Anterior cingulate cortex (tissue), 58 donors: ENCODE measurements at regions not wholly inside any gene's neighbourhood (a gene's known extent, or its start where the extent isn't known, plus 50 kb on each side); places are given as distances from the start of the nearest gene placed in this dataset.
"Not testable (repeated sequence)": the region's sequence is repeated elsewhere in the genome, so short reads cannot be mapped to it uniquely, and the experiment has no call there.

Experiments
- DNase-seq, 58 donors: peaks; one replicate each; lab custom pipeline; 2025; lab: John Stamatoyannopoulos, UW

DNA sequence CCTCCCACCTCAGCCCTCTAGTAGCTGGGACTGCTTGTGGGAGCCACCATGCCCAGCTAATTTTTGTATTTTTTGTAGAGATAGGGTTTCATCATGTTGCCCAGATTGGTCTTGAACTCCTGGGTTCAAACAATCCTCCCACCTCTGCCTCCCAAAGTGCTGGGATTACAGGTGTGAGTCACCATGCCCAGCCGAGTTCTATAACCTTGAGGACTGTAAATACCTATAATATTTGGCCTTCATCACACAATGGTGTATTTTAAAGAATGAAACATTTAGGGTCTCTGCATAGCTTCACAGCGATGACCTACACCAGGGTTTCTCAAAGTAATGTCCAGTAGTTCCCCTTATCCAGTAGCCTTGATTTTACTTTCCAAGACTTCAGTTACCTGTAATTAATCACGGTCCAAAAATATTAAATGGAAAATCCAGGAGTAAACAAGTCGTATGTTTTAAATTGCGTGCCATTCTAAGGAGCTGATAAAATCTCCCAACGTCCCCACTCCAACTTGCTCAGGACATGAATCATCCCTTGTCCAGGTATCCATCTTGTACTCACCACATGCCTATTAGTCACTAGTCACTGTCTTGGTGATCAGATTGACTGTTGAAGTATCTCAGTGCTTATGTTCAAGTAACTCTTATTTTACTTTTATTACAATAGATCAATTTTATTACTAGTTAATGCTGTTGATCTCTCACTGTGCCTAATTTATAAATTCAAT lies 368.2 kb downstream of the BTG1 start:
- no peak for DNase-seq

DNA sequence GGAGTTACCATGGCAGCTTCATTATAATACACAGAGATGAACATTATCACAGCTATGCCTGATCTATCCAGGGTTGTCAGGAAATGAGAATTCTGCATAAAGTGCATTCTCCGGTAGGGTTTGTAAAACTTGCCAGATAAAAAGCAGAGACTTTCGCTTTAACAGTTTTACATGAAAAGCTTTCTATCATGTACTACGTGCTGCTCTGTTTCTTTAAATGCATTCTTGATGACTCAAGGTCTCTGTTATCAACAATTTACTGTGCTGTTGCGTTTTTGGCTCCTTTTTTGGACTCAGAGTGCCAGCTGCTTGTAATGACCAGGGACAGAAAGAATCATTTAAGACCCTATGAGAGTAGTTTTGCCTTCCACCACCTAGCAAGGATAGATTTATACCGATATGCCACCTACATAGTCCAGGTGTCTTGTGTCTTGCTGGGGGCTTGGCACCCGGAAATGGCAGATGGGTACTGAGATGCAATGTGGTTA lies 371.2 kb downstream of the BTG1 start:
- no peak for DNase-seq

DNA sequence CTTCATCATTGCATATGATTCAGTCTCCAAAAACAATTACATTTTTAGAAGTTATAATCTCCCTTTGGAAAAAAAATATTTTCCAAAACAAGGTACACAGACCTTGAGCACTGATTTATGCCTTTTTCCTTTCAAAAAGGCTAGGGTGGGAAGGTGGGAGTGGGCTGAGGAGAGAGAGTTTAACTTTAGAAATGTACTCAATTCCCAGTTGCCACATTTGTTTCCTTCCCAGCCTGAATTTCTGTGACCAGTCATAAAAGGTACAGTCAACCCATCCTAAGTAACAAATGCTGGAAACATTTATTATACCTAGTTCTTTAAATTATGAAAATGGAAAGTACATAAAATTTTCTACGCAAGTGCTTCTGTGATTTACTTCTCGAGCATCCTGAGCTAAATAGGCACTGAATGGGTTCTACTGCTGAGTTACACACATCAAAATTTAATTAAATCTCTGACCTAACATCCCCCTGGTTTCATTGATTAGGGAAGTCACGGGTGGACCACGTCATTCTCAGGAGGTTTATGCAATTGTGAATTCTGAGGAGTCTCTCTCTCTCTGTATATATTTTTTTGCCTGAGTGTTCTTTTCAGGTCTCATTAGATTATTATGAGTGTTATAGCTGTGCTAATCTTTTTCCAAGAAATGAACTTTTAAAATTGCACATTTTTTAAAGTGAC lies 371.8 kb downstream of the BTG1 start:
- DNase-seq: no peak

DNA sequence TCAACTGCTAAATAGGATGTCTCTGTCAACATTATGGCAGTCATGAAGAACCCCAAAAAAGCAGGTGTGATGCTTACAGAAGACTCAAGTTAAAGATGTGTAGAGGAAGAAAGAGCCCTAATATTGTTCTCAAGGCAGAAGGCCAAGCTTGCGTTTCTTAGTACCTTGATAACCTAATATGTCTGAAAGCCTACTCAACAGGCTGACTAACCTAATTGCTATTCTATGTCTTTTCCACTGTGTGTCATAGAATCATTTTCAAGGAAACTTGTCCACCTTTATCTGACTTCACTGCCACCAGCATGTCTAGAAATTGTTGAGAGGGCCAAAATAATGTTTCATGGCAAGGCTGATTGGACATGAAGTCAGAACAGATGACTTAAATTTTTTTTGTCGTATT lies 373.2 kb downstream of the BTG1 start:
- no peak for DNase-seq

DNA sequence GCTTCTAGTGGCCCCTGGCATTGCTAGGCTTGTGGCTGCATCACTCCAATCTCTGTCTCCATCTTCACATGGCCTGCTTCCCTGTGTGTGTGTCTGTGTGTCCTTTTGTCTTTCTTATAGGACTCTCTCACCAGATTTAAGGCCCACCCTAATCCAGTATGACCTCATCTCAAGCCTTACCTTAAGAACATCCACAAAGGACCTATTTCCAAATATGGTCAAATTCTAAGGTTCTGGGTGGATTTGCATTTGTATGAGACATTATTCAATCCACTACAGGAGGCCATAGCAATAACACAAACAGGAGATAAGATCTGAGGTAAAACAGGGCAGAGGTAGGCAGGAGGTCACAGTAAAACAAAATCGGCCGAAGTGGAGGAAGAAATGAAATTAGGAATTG lies 375.9 kb downstream of the BTG1 start:
- DNase-seq: no peak

DNA sequence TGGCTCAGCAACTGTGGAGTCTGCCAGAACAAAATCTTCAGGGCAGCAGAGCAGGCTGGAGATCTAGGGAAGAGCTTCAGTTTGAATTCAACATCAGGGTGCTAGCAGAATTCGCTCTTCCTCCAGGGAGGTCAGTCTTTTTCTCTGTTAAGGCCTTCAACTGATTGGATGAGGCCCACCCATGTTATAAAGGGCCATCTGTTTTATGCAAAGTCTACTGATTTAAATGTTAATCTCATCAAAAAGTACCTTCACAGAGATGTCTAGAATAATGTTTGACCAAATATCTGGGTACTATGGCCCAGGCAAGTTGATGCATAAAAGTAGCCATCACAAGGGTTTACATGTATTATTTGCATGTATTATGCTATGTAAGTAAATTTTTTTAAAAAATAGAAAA lies 378.4 kb downstream of the BTG1 start:
- no peak for DNase-seq

DNA sequence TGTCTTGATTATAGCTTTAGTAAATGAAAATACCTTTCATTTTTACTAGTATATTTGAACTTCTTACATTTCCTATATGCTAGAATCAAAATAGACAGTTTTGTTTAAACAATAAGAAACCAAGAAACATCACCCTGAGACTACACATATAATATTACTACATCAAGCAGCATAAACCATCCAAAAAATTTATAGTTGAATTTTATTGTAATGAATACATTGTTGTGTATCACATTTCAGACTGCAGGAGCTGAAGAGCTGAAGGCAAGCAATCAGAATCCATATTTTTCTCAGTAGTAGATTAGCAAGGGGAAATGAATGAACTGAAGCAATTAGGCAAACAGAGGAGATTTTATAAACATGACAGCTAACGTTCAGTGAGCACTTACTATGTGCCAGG lies 379.2 kb downstream of the BTG1 start:
- no peak for DNase-seq

DNA sequence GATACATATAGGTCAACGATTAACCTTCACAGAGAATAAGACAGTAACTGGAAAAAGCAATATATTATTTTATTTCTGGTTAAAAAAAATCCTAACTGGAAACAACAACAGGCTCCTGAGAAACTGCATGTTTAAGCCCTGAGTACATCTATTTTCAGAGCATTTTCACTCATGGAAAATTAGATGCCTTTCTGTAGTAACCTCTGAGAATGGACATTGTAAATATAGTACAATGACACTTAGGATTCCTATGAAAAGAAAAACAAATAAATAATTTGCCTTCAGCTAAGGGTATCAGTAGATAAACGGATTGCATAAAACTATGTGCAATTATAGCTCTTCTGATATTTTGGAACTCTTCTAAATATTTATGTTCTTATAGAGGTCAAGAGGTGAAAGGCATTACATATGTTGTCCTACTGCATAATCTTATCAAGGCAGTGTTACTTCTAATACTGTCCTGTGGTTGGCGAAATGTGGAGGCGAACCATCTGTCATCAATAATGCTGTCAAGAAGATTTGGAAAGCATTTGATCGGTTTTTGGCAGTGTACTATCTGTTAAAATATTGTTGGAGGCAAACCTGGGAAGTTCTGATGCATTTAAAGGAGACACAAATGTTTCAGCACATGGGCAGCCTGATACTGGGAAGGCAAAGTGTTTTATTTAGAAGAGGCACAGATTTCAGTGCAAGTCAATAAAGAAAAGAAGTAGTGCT lies 381.8 kb downstream of the BTG1 start:
- DNase-seq: peak in 6 of 58 donors; percentile 1 to 23 (median 8)

DNA sequence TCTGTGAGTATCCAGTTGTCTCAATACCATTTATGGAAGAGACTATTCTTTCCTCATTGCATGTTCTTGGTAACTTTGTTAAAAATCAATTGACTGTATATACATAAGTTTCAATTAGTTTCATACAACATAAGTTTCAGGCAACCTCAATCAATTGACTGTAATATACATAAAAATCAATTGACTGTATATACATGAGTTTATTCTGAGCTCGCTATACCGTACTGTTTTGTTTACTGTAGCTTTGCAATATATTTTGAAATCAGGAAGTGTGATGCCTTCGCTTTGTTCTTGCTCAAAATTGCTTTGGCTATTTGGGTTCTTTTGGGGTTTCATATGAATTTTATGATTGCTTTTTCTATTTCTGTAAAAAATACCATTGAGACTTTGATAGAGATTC lies 392.0 kb downstream of the BTG1 start:
- DNase-seq: no peak

DNA sequence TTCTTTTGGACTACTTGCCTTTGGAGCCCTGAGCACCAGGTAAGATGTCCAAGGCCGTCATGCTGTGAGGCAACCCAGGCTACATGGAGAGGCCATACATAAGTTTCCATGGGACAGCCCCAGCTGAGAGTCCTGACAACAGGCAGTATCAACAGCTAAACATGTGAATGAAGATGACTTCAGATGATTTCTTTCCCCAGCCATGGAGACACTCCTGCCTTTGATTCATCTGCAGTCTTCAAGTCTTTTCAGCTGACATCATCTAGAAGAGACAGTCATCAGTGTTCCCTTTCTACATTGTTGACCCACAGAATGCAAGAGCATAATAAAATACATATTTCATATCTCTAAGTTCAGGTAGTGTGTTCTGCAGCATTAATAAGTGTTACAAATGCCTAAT lies 398.7 kb downstream of the BTG1 start:
- no peak for DNase-seq

DNA sequence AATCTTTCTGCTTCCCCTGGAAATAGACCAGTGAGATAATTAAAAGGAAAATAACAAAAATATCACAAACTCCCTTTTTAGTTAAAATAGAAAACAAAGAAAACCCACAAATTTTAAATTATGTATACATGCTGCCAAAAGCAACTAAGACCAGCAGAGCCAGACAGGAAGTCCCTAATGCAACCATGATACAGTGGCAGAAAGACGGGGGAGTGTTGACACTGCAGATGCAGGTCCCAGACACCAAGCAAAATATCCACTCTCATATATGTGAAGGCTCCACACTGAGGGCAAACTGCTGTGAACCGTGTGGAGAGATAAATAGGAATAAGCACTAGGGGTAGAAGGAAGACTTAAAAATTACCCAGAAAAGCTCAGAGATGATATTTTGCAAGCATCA lies 401.0 kb downstream of the BTG1 start:
- DNase-seq: no peak

DNA sequence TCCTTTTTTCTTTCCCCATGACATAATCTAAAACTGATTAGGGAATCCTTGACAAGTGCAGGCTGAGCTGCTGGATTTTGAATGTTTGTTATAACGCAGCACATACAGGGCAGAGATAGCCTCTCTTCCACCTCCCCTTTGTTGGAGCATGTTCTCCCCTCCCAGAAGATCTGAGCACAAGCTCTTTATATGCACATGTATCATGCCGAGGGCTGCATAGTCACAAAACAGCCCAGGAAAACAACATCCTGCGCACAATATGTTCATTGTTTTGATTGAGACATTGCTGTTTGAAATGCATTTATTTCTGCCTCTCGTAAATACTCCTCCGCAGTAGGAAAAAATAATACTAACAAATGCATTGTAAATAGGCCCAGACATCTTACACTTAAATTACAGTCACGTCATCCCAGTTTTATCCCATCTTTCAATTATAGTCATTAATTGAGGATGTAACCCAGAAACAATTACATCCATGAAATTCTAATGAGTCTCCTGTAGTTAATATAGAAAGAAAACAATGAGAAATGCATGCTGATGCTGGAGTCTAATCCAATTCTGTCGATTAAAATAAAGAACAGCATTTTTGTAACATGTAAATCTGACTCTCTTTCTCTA lies 401.8 kb downstream of the BTG1 start:
- peak in 1 of 58 donors; percentile 7 for DNase-seq

DNA sequence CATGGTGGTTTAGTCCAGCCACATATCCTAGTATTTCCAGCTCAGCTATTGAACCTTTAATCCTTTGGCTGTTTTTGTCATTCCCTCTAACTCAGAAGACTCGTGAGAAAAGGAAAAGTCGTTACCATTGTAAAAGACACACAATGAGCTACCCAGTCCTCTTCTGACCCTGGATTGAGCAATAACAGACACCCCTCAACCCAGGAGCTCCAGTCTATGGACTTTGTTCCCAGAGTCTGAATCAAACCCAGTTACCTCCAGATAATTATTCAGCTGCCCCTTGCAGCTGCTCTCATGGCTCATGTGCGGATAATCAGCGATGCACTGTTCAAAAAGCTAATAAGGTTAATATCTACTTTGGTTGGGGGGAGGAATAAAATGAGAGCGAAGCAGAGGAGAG lies 402.4 kb downstream of the BTG1 start:
- DNase-seq: no peak

DNA sequence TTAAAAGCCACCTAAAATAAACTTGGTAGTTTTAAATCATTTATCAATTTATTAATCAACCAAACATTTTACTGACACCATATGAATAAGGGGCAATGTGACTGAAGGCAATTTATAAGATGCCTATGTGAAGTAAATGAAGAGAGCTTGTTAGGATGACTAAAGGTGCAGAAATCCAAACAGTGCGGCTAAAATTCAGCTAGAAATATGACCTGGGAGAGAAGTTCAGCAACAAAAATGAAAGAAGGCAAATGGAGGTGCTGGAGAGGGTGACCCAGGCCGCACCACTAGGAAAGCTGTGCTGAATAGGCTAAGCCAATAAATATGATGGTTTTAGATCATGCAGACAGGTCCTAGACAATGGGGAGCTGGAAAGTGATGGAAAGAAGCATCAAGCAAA lies 403.7 kb downstream of the BTG1 start:
- no peak for DNase-seq

DNA sequence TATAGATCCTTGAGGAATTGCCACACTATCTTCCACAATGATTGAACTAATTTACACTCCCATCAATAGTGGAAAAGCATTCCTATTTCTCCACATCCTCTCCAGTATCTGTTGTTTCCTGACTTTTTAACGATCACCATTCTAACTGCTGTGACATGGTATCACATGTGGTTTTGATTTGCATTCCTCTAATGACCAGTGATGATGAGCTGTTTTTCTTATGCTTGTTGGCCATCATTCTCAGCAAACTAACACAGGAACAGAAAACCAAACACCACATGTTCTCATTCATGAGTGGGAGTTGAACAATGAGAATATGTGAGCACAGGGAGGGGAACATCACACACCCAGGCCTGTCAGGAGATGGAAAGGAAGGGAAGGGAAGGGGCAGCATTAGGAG lies 411.8 kb downstream of the BTG1 start:
- not testable (repeated sequence) for DNase-seq

DNA sequence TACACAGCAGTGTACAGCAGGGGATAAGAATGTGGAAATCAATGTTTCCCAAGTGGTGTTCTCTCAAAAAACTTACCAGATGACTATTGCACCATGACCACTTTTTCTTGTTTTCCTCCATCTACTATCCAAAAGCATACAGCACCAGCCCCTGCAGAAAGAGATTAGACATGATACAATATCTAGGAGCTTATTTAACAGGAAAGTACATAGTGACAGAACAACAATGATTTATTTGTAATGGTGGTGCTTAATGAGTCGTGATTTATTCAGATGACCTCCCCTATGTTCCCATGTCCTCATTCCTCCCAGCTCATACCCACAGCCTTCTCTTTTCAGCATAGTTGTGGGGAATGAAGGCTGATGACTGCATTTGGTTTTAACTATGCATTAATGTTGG lies 413.6 kb downstream of the BTG1 start:
- DNase-seq: no peak

DNA sequence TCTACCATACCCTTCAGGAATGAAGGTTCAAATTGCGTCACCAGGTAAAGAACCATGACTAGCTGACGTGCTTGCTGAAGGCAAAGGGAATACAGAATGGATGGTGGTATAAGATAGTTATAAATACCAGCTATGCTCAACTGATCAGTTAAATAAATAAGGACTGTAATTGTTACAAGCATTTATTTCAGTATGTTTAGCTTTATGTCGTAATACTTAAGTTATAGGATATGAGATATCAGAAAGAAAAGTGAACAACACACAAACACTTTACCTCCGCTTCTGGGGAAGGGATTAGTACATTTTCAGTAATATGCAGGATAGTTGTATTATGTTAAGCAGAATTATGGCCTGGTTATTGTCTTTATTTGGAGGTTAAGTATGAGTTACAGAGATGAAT lies 416.1 kb downstream of the BTG1 start:
- no peak for DNase-seq

DNA sequence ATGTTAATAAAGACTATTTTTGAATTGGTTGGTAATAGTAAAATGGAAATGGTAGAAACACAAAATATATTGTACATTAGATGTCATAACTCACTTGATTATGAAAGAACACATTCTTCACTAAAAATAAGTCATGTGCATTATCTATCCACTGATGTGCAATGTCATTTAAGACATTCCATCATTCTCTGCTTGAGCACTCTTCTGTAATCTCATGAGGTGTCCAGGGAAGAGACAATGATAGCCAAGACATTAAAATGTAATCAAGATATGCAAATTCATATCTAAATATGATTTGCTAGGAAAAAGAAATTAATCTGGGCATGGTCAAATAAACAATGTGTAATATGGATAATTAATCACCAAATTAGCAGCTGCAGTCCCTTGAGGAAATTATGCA lies 422.5 kb downstream of the BTG1 start:
- DNase-seq: no peak

DNA sequence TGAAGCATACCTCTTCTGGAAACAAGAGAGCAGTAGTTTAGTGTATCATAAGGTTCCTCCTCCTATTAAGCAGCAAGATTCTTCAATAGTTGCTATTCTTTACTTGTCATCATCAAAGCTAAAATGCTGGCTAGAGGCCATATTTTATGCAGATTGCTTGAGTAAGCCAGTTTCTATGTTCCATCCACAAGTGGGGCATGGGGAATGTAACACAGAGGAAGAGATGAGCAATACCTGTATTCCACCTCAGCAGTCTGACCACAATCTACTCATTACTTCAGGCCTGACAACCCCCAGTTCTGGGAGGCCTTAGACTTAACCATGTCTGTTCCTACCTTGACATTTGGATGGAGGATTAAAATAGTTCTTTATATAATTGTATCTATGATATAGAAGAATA lies 423.6 kb downstream of the BTG1 start:
- DNase-seq: no peak

DNA sequence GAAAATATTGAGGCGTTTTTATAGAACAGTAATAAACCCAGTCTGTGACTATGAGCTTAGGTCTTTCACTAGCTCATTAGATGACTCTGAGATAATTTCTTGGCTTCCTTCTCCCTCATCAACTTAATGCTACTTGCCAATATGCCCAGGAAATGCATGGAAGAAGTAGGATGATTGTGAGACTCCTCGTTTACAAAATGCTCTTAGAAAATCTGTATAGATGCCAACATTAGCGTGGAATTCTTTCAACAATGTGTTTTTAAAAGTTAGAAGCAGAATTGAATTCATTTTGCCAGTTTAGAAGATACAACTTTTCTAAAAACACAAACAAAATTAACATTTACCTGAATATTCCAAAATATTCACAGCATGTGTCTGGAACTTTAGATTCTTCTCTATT lies 424.6 kb downstream of the BTG1 start:
- no peak for DNase-seq

DNA sequence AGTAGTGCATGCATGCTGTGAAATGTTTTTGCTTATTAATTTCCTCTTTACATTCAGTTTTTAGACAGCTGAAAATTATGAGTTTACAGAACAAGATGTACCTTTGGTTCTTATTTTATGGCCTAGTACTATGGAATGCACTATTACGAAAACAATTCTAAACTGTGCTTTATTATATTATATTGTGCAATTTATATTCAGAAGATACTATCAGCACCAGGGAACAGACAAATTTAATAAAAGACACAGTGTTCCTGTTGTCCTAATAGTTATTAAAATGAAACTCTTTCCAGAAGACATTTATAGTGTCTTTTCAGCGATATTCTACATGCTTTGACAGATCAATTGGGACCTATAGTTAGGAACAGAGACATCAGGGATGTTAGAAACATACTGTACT lies 427.3 kb downstream of the BTG1 start:
- no peak for DNase-seq
